Activated CD4-positive, alpha-beta T cell treated with anti-CD3 and anti-CD28 coated beads, Interleukin-2, Interleukin-4, amounts not matched to agents 100 ng/mL and 50 ng/mL, durations not matched to agents 16 hours and 8 hours (primary cell): ENCODE measurements at regions not wholly inside any gene's neighbourhood (a gene's known extent, or its start where the extent isn't known, plus 50 kb on each side); places are given as distances from the start of the nearest gene placed in this dataset.
"Not testable (repeated sequence)": the region's sequence is repeated elsewhere in the genome, so short reads cannot be mapped to it uniquely, and the experiment has no call there.

ENCODE experiments used
- DNase-seq: peaks from one replicate; pipeline ENCODE4 v3.0.0-alpha.2; 2020; ENCODE audit warnings: low spot score

DNA sequence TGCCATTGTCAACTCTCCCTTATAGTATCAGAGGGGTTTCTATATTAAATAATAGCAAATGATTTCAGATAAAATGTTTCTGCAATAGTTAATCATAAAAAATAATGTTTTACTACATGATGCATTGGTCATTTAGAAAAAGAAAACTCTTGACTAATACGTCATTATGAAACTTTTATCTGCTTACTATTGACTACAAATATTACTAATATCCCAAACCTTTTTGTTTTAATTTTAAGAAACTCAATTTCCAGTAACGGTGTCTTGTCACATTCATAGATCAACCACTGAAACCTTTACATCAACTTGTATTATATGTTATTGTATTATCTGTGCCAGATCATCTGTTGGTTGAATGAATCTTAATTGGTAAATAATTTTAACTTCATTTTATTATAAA is 482.9 kb upstream of the SLC35B3 start:
- no peak for DNase-seq

DNA sequence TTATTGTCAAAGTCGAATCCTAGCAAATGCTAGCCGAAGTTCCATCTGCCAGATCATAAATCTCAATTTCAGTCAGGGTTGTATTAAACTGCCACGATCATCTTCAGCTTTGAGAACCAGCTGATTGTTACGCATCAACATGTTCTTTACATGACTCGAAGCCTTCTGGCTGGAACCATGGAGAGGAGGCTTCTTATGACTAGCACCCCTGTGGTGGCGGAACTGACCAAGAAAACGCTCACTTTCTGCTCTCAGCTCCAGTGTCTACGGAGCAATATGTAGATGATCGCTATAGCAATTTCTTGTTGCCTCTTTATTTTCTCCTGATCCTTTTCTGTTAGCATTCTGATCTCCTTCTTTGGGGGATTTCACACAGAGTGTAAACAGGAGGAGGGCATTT is 479.4 kb upstream of the SLC35B3 start:
- DNase-seq, result no peak

GRCh38 chr6:8908638-8909037 is 473.3 kb upstream of the SLC35B3 start:
- no peak for DNase-seq

DNA sequence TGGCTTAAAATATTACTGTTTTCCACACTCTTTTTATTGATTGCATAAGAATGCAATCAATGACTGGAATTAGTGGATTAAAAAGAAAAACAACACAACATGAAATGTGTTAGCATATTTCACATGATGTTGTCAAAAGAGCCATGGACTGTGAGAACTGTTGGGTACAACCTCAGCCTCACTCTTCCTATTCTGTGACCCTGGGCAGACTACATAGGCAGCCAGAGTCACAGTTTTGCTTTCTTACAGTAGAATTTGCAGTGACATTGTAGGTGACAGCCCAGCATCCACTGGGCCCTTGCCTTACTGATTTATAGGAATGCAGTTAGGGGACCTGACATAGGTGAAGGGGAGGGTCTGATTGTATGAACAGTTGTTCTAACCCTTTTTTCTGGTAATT is 471.4 kb upstream of the SLC35B3 start:
- DNase-seq, result no peak

DNA sequence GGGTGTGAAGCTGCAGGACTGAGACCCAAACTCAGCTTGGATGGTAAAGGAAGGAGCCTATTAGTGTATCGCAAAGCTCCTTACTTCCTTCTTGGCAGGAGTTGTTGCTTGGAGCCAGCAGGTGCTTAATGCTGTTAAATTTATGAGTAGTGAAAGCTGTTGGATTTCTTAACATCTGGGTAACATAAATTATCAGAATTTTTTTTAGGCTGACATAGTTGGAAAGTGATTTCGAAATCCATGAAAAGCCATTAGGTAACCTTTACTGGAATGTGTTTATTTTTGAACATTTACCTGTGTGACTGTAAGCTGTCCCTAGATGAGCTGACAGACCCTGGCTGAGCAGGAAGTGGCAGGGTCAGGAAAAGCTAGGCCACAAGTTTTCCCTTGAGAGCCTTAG is 470.4 kb upstream of the SLC35B3 start:
- DNase-seq, result no peak

DNA sequence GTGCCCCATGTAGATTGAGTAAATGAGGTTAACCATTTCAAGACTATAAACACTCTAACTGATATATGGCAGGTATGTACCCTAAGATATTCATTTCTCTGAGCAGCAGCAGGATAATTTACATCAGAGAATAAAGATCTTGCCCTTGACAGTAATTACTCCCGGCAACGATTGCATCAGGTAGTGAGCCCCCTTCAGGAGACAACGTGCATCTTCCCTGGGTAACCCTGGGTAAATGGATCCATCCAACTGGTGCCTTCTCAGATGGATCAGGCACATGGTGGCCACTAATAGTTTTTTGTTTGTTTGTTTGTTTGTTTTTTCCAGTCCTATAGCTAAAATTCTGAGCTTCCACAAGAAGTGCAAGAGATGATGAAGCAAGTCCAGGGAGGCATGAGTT is 469.4 kb upstream of the SLC35B3 start:
- DNase-seq, result no peak

DNA sequence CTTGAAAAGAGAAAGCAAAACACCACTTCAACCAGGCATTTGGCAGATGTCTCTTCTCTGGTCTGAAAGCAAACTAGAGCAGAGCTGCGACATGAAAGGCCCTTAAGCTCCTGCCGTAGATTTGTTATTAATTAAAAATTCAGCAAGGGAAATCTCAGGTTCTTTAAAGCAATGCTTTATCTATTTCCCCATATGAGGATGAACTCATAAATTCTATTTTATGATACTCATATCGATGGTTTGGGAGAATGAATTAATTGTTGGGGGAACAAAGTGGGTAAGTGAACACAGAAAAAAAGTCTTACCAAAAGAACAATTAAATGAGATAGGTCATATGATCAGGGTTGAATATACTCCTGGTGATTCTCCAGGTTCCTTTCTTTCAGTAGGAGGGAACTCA is 464.7 kb upstream of the SLC35B3 start:
- no peak for DNase-seq

DNA sequence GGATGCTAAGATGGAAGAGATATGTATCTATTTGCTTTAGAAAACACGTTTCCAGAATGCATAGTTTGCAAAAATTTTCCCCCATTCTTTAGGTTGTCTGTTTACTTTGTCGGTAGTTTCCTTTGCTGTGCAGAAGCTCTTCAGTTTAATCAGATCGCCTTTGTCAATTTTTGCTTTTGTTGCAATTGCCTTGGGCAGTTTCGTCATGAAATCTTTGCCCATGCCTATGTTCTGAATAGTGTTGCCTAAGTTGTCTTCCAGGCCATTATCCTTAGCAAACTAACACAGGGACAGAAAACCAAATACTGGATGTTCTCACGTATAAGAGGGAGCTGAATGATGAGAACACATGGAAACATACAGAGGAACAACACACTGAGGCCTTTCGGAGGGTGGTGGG is 454.2 kb upstream of the SLC35B3 start:
- no peak for DNase-seq

DNA sequence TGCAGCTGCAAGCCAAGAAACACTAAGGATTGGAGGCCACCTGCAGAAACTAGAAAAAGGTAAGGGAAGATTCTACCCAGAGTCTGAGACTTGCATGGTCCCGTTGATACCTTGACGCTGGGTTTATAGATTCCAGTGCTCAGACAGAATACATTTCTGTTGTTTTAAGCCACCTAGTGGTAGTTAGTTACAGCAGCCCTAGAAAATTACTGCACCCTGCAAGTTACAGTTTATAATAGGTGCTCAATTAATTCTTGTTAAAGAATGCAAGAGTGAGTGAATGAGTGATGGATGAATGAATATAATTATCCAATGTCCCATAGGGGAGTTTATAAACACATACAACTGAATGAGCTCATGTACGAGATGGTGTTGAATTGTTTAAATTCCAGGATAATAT is 453.1 kb upstream of the SLC35B3 start:
- peak; percentile 6 for DNase-seq

DNA sequence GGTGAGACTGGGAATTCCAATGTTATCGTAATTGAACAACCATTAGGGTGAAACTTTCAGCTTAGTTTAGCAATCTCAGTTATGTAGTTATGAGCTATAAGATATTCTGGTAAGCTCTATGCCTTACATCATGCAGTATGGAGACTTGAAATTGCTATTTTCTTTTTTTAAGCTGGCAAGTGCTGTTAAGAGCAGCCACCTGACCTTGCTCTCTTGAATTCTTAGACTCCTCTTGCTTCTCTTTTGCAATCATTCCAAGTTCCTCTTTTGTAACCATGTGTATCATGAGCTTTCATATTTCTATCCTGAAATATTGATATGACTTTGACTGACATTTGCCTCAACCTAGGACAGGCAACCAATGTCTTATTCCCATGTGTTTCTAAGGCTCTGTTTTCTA is 446.3 kb upstream of the SLC35B3 start:
- no peak for DNase-seq

- DNase-seq, result no peak
Observed at GRCh38 chr6:8879334-8879733, 444.0 kb upstream of the SLC35B3 start.

- no peak for DNase-seq
Observed at GRCh38 chr6:8875986-8876385, 440.6 kb upstream of the SLC35B3 start.

GRCh38 chr6:8872589-8872988 is 437.2 kb upstream of the SLC35B3 start:
- DNase-seq, result no peak

- no peak for DNase-seq
Observed at GRCh38 chr6:8865451-8865850, 430.1 kb upstream of the SLC35B3 start.

DNA sequence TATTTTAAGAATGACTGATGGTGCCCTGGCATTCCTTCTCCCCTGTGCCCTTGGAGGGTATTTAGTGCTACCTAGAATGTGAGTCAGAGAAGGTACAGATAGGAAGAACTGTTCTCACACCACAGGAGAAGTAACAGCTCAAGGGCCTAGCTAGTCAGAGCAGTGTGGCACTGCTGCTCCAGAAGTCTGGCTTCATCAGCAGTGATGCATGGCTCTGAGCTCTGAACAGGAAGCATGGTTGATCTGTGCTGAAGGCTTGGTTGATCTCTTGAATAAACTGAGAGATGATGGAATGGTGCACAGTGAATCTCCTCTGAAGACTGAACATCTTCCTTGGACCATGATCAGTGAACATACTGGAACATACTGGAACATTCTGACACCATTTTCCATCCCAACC is 425.3 kb upstream of the SLC35B3 start:
- DNase-seq, result no peak

- DNase-seq, result no peak
Observed at GRCh38 chr6:8859501-8859900, 424.2 kb upstream of the SLC35B3 start.

GRCh38 chr6:8858854-8859331 is 423.5 kb upstream of the SLC35B3 start:
- DNase-seq, result no peak

DNA sequence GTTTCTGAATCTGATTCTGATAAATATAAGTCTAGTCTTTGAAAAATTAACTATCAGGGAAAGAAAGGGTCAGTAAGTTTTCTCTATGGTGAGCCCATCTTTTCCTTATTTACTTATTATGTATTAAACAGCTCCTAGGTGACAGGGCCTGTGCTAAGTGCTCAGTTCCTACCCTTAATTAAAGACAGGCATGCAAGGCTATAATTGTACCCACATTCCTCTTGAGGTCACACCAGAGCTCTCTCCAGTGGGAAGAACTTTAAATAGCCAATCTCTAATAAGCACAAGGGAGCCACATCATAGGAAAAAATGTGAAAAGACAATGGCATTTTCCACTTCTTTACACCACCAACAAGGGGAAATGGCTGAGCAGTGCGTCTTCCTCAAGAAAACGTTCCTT is 421.8 kb upstream of the SLC35B3 start:
- DNase-seq, result no peak

GRCh38 chr6:8855411-8855810 is 420.1 kb upstream of the SLC35B3 start:
- DNase-seq, result no peak

- DNase-seq, result no peak
Observed at GRCh38 chr6:8852332-8852731, 417.0 kb upstream of the SLC35B3 start.

- not testable (repeated sequence) for DNase-seq
Observed at GRCh38 chr6:8846680-8847079, 411.3 kb upstream of the SLC35B3 start.

- DNase-seq, result no peak
Observed at GRCh38 chr6:8845690-8846089, 410.3 kb upstream of the SLC35B3 start.

- DNase-seq, result no peak
Observed at GRCh38 chr6:8844968-8845367, 409.6 kb upstream of the SLC35B3 start.

DNA sequence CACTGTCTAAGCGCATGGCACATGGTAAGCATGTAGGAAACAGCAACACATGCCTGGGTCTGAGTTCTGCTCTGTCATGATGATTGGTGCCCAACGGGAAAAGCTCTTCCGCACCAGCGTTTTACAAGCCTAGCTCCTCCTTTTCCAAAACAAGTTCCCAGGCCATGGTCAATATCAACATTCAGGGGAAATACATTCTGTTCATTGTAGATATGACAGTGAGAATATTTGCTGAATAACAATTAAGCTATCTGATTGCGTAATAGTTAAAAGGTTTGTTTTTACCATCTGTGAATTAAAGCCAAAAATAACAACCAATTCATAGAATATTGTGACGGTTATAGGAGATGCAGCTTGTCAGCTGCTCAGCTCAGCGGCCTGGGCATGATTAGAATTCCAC is 404.3 kb upstream of the SLC35B3 start:
- DNase-seq, result no peak

DNA sequence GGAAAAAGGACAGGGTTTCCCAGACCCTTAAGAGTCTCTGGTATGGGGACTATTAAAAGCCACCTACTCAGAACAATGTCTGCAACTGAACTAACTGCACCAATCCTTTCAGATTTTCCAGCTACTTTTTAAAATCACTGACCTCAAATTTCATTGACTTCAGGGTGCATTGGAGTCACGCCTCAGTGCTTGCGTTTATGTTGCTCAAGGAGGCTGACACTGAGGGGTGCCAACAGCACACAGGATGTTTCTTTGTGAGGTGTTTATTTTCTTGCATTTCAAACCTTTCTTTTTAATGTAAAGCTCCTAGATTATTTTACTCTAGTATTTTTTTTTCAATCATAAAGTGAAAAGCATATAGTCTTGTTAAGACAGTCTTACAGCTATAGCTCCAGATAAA is 402.0 kb upstream of the SLC35B3 start:
- no peak for DNase-seq
